GM23248 (cell line): ENCODE measurements at regions not wholly inside any gene's neighbourhood (a gene's known extent, or its start where the extent isn't known, plus 50 kb on each side); places are given as distances from the start of the nearest gene placed in this dataset.
"Not testable (repeated sequence)": the region's sequence is repeated elsewhere in the genome, so short reads cannot be mapped to it uniquely, and the experiment has no call there.

ENCODE experiments used
- DNase-seq: peaks from one replicate; pipeline ENCODE4 v3.0.0-alpha.2; 2015
- H2AFZ ChIP-seq: fragments of 200-600 bp; sonication (generic); 2 replicates; pipeline ENCODE4 v1.6.1; 2016; ENCODE audit warnings: antibody characterized with exemption
- H3F3A ChIP-seq: fragments of 200-600 bp; sonication (generic); 2 replicates; pipeline ENCODE4 v1.6.1; 2016; ENCODE audit warnings: mild to moderate bottlenecking, antibody characterized with exemption, mixed run types; ENCODE audit not compliant: insufficient read depth
- H3K27ac ChIP-seq: fragments of 200-600 bp; sonication (generic); 2 replicates; pipeline ENCODE4 v1.5.1; 2016; ENCODE audit warnings: mild to moderate bottlenecking
- H3K27me3 ChIP-seq: fragments of 200-600 bp; sonication (generic); replicated peaks from 2 replicates; pipeline ENCODE4 v1.6.1; 2016; ENCODE audit warnings: mild to moderate bottlenecking; ENCODE audit not compliant: insufficient read depth
- H3K36me3 ChIP-seq: fragments of 200-600 bp; sonication (generic); 2 replicates; pipeline ENCODE4 v1.6.1; 2016; ENCODE audit warnings: low read depth, mild to moderate bottlenecking
- H3K4me1 ChIP-seq: fragments of 200-600 bp; sonication (generic); 2 replicates; pipeline ENCODE4 v1.6.1; 2016; ENCODE audit warnings: mild to moderate bottlenecking; ENCODE audit not compliant: insufficient read depth
- H3K4me2 ChIP-seq: fragments of 200-600 bp; sonication (generic); one replicate; pipeline ENCODE4 v1.6.1; 2016; ENCODE audit warnings: mild to moderate bottlenecking; ENCODE audit not compliant: unreplicated experiment
- H3K4me3 ChIP-seq: fragments of 200-600 bp; sonication (generic); 2 replicates; pipeline ENCODE4 v1.5.1; 2016; ENCODE audit warnings: mild to moderate bottlenecking
- H3K79me2 ChIP-seq: fragments of 200-600 bp; sonication (generic); 2 replicates; pipeline ENCODE4 v1.6.1; 2016; ENCODE audit warnings: mild to moderate bottlenecking; ENCODE audit not compliant: insufficient read depth
- H3K9ac ChIP-seq: fragments of 200-600 bp; sonication (generic); 2 replicates; pipeline ENCODE4 v1.6.1; 2016; ENCODE audit warnings: mild to moderate bottlenecking
- H3K9me2 ChIP-seq: fragments of 200-600 bp; sonication (generic); 2 replicates; pipeline ENCODE4 v1.6.1; 2016; ENCODE audit warnings: mixed run types, mild to moderate bottlenecking, moderate library complexity; ENCODE audit not compliant: insufficient read depth
- H3K9me3 ChIP-seq: fragments of 200-600 bp; sonication (generic); one replicate; pipeline ENCODE4 v1.6.1; 2017; ENCODE audit warnings: low read depth
- H4K20me1 ChIP-seq: fragments of 200-600 bp; sonication (generic); 2 replicates; pipeline ENCODE4 v1.6.0; 2016; ENCODE audit not compliant: insufficient read depth
- EZH2 ChIP-seq: fragments of 200-600 bp; sonication (generic); IDR thresholded peaks from 2 replicates; pipeline ENCODE4 v1.6.1; 2018; ENCODE audit warnings: antibody characterized with exemption, mild to moderate bottlenecking; ENCODE audit not compliant: insufficient read depth, poor library complexity, severe bottlenecking
- EZH2phosphoT487 ChIP-seq: fragments of 200-600 bp; sonication (generic); IDR thresholded peaks from 2 replicates; pipeline ENCODE4 v1.6.1; 2018; ENCODE audit warnings: antibody characterized with exemption, moderate library complexity, mild to moderate bottlenecking, low read depth; ENCODE audit not compliant: insufficient read depth
- WGBS, 2 experiments: methylation state at CpG; one replicate each; pipeline ENCODE4 v1.1.6; 2015 to 2017; ENCODE audit warnings: low lambda C conversion rate in 2 of 2, low coverage in 1 of 2; ENCODE audit errors: missing lambda C conversion rate in 2 of 2; 5-methylcytosine and 5-hydroxymethylcytosine counted together
- in situ Hi-C: fragments of 300-500 bp; cut with MboI; formaldehyde crosslinking; loops from 2 replicates; pipeline ENCODE4 v1.15.0; 2020

DNA sequence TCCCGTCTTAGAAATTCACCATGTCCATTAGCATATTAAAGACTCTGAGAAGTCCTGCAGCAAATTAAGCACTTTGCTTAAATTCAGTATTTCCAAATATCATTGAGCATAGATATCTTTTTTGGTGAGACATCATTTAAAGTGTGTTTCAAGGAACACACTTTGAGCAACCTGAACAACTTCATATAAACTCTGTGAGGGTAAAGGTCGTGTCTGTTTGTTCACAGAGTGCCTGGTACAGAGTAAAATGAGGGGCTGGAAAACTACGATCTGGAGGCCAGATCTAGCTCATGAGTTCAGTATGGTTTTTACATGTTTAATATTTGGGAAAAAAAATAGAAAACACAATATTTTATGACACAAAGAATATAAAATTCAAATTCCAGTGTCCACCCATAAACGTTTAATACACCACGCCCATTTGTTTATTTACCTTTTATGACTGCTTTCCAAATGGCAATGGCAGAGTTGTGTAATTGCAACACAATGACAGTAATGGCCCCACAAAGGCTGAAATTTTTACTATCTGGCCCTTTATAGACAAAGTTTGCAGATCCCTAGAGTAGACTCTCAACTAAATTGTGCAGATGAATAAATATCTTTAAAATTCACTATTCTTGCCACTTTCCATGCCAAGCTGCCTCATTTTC is 67.4 kb downstream of the SNTN start:
- Histone ChIP-seq H2AFZ (no peak overlapping the region), H3K9ac (no peak overlapping the region), H3K9me2 (peaks cover 3% of the 10 kb centered on the region; the same call in 1 of the 2 replicates), H3K4me2 (no peak overlapping the region), H3K36me3 (no peaks in the 10 kb centered on the region), H3K79me2 (no peaks in the 10 kb centered on the region), H3F3A (peaks cover 22% of the 10 kb centered on the region), H3K27me3 (no peaks in the 10 kb centered on the region), H3K9me3 (no peaks in the 10 kb centered on the region), H3K27ac (no peak overlapping the region), H3K4me3 (no peak overlapping the region), H3K4me1 (peaks cover 21% of the 10 kb centered on the region), H4K20me1 (no peaks in the 10 kb centered on the region)
- 86 to 88% methylated on average over 5 of the region's 5 CpGs for WGBS, 2 experiments
- TF ChIP-seq EZH2phosphoT487 = no peak
- no peak for TF ChIP-seq EZH2
- in situ Hi-C loops = no loop called here
- no peak for DNase-seq

DNA sequence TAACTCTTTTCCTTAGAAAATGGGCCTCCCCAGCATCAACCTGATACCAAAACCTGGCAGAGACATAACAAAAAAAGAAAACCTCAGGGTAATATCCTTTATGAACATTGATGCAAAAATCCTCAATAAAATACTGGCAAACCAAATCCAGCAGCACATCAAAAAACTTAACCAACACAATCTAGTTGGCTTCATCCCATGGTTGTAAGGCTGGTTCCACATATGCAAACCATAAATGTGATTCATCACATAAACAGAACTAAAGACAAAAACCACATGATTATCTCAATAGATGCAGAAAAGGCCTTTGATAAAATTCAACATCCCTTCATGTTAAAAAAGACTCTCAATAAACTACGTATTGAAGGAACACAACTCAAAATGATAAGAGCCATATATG is 68.5 kb downstream of the SNTN start:
- Histone ChIP-seq H3K4me1 (peaks cover 29% of the 10 kb centered on the region), H3F3A (peaks cover 26% of the 10 kb centered on the region), H3K4me2 (peak overlapping the region; percentile 12)
- H3K79me2 ChIP-seq, H3K9me2 ChIP-seq, H3K27ac ChIP-seq, in situ Hi-C loops, H2AFZ ChIP-seq, H3K4me3 ChIP-seq, H3K27me3 ChIP-seq, H4K20me1 ChIP-seq, H3K9ac ChIP-seq, H3K36me3 ChIP-seq, H3K9me3 ChIP-seq: not testable (repeated sequence)
- DNase-seq = peak; percentile 60
- 44 to 47% methylated on average over 1 of the region's 1 CpG for WGBS, 2 experiments

DNA sequence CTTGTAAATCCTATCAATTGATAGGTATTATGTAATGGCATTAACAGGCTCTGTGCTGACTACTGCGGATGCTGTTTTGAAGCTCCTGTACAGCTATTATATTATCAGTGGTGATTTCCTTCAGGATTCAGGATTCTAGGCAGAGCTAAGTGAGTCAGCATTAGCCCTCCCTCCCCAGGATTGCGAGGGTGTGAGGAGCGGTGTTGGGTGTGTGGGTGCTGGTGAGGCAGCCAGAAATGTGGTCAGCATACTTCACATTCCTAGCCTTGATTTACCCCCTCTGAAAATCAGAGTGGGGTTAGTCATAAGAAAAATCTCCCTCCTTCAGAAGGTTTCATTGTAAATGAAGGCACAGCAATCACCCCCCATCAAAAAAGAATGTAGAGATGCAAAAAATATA is 72.5 kb downstream of the SNTN start:
- no peaks in the 10 kb centered on the region for H4K20me1 ChIP-seq
- H3K4me3 ChIP-seq = peak overlapping the region; percentile 25; the same call in 1 of the 2 replicates
- H3K36me3 ChIP-seq = no peaks in the 10 kb centered on the region
- TF ChIP-seq EZH2 (no peak), EZH2phosphoT487 (no peak)
- no peaks in the 10 kb centered on the region for H3K27me3 ChIP-seq
- H3K9me3 ChIP-seq = no peaks in the 10 kb centered on the region
- peaks cover 39% of the 10 kb centered on the region for H3K4me1 ChIP-seq
- H3K9ac ChIP-seq = no peak overlapping the region
- DNase-seq = peak; percentile 85
- no peaks in the 10 kb centered on the region for H3K79me2 ChIP-seq
- 1% methylated on average over 3 of the region's 3 CpGs for WGBS, 2 experiments
- H3K4me2 ChIP-seq = peak overlapping the region; percentile 70
- no peak overlapping the region for H2AFZ ChIP-seq
- H3F3A ChIP-seq = peaks cover 27% of the 10 kb centered on the region
- H3K27ac ChIP-seq = peak overlapping the region; percentile 49
- in situ Hi-C loops = no loop called here
- H3K9me2 ChIP-seq = no peaks in the 10 kb centered on the region

GRCh38 chr3:63726656-63727055 is 74.2 kb downstream of the SNTN start:
- Histone ChIP-seq H3K36me3 (no peaks in the 10 kb centered on the region), H3K9me3 (no peaks in the 10 kb centered on the region), H3K79me2 (no peaks in the 10 kb centered on the region), H3K4me3 (no peak overlapping the region), H3K27ac (no peak overlapping the region), H3K27me3 (no peaks in the 10 kb centered on the region), H3K4me2 (no peak overlapping the region), H3F3A (peaks cover 15% of the 10 kb centered on the region), H2AFZ (no peak overlapping the region), H3K9ac (no peak overlapping the region), H4K20me1 (no peaks in the 10 kb centered on the region), H3K4me1 (peaks cover 28% of the 10 kb centered on the region), H3K9me2 (no peaks in the 10 kb centered on the region)
- DNase-seq = peak; percentile 19
- no peak for TF ChIP-seq EZH2phosphoT487
- no peak for TF ChIP-seq EZH2
- 92 to 93% methylated on average over 4 of the region's 4 CpGs for WGBS, 2 experiments
- in situ Hi-C loops = no loop called here

- Histone ChIP-seq H3K4me2 (no peak overlapping the region), H3K27ac (no peak overlapping the region)
- DNase-seq = no peak
These were observed 74.8 kb downstream of the SNTN start for GRCh38 chr3:63727233-63727632.

More at GRCh38 chr3:63727233-63727632, 74.8 kb downstream of the SNTN start:
- no peaks in the 10 kb centered on the region for H3K9me3 ChIP-seq
- no peaks in the 10 kb centered on the region for H3K79me2 ChIP-seq
- in situ Hi-C loops = no loop called here
- H2AFZ ChIP-seq = no peak overlapping the region
- H3F3A ChIP-seq = peaks cover 15% of the 10 kb centered on the region
- no peaks in the 10 kb centered on the region for H3K36me3 ChIP-seq
- H4K20me1 ChIP-seq = no peaks in the 10 kb centered on the region
- no peaks in the 10 kb centered on the region for H3K27me3 ChIP-seq
- H3K9me2 ChIP-seq = no peaks in the 10 kb centered on the region
- H3K9ac ChIP-seq = no peak overlapping the region
- peaks cover 28% of the 10 kb centered on the region for H3K4me1 ChIP-seq
- TF ChIP-seq EZH2phosphoT487 (no peak), EZH2 (no peak)
- H3K4me3 ChIP-seq = no peak overlapping the region
